KMS-11 (cell line): ENCODE measurements at regions not wholly inside any gene's neighbourhood (a gene's known extent, or its start where the extent isn't known, plus 50 kb on each side); places are given as distances from the start of the nearest gene placed in this dataset.

Experiments
- H2AFZ ChIP-seq: fragments of 200-600 bp; sonication (generic); 2 replicates; pipeline ENCODE4 v1.6.1; 2016; ENCODE audit warnings: antibody characterized with exemption, mixed run types, low read depth
- H3K27ac ChIP-seq: fragments of 200-600 bp; sonication (generic); 2 replicates; pipeline ENCODE4 v1.6.1; 2016; ENCODE audit warnings: mild to moderate bottlenecking, mixed run types
- H3K27me3 ChIP-seq: fragments of 200-600 bp; sonication (generic); 2 replicates; pipeline ENCODE4 v1.6.1; 2017; ENCODE audit warnings: mild to moderate bottlenecking, low read depth, mixed run types, moderate library complexity; ENCODE audit not compliant: insufficient read depth
- H3K36me3 ChIP-seq: fragments of 200-600 bp; sonication (generic); 2 replicates; pipeline ENCODE4 v1.6.1; 2017; ENCODE audit warnings: mild to moderate bottlenecking, mixed run types; ENCODE audit not compliant: insufficient read depth
- H3K4me1 ChIP-seq: fragments of 200-600 bp; sonication (generic); 2 replicates; pipeline ENCODE4 v1.6.1; 2016; ENCODE audit warnings: mild to moderate bottlenecking, low read depth, mixed run types; ENCODE audit not compliant: poor library complexity, severe bottlenecking
- H3K4me2 ChIP-seq: fragments of 200-600 bp; sonication (generic); 2 replicates; pipeline ENCODE4 v1.7.0; 2016; ENCODE audit warnings: mild to moderate bottlenecking, mixed run types
- H3K4me3 ChIP-seq: fragments of 200-600 bp; sonication (generic); IDR thresholded peaks from 2 replicates; pipeline ENCODE4 v1.6.1; 2017; ENCODE audit warnings: low read depth, low read length, mixed read lengths; ENCODE audit not compliant: insufficient read depth
- H3K79me2 ChIP-seq: fragments of 200-600 bp; sonication (generic); 2 replicates; pipeline ENCODE4 v1.6.1; 2016; ENCODE audit warnings: low read depth, mixed run types; ENCODE audit not compliant: insufficient read depth
- H3K9ac ChIP-seq: fragments of 200-600 bp; sonication (generic); 2 replicates; pipeline ENCODE4 v1.6.1; 2016; ENCODE audit warnings: mild to moderate bottlenecking, mixed run types
- H4K20me1 ChIP-seq: fragments of 200-600 bp; sonication (generic); 2 replicates; pipeline ENCODE4 v1.6.1; 2016; ENCODE audit warnings: mild to moderate bottlenecking, mixed run types; ENCODE audit not compliant: insufficient read depth
- CTCF ChIP-seq: fragments of 200-600 bp; sonication (generic); conservative IDR thresholded peaks from 2 replicates; pipeline ENCODE4 v1.6.1; 2017; ENCODE audit warnings: low read depth, mild to moderate bottlenecking, antibody characterized with exemption, low read length, moderate library complexity, mixed read lengths

DNA sequence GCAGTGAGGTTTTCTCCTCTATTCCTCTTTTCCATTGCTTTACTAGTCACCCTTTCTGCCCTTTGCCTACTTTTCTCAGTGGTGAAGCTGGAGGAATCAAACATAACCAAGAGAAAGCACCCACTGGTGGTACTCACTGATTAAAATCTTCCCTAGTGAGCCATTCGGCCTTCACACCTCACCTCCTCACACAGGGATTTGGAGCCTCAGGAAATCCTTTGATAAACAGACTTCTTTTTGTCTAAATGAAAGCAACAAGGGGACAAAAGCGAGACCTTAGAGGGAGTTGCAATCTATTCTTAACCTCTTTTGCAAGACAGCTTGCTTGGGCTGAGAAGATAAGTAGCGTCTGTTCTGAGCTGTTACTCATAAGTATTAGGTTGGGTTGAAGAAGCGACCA, 572.6 kb downstream of the ZNF674 start:
- Histone ChIP-seq H3K79me2 (no peaks in the 10 kb centered on the region), H2AFZ (no peak overlapping the region), H3K27me3 (no peaks in the 10 kb centered on the region), H3K4me2 (no peak overlapping the region), H3K9ac (no peak overlapping the region), H3K27ac (no peak overlapping the region), H3K4me1 (no peaks in the 10 kb centered on the region), H3K36me3 (no peaks in the 10 kb centered on the region), H3K4me3 (no peak overlapping the region), H4K20me1 (no peaks in the 10 kb centered on the region)
- TF ChIP-seq CTCF = no peak

- H3K27me3 ChIP-seq = no peaks in the 10 kb centered on the region
- no peak overlapping the region for H2AFZ ChIP-seq
- H3K4me1 ChIP-seq = no peaks in the 10 kb centered on the region
- H4K20me1 ChIP-seq = no peaks in the 10 kb centered on the region
- no peaks in the 10 kb centered on the region for H3K79me2 ChIP-seq
- H3K36me3 ChIP-seq = no peaks in the 10 kb centered on the region
- no peak overlapping the region for H3K4me3 ChIP-seq
- no peak overlapping the region for H3K4me2 ChIP-seq
- no peak for TF ChIP-seq CTCF
- H3K9ac ChIP-seq = no peak overlapping the region
- no peak overlapping the region for H3K27ac ChIP-seq
These were observed 585.7 kb downstream of the ZNF674 start for GRCh38 chrX:45959567-45959966.

DNA sequence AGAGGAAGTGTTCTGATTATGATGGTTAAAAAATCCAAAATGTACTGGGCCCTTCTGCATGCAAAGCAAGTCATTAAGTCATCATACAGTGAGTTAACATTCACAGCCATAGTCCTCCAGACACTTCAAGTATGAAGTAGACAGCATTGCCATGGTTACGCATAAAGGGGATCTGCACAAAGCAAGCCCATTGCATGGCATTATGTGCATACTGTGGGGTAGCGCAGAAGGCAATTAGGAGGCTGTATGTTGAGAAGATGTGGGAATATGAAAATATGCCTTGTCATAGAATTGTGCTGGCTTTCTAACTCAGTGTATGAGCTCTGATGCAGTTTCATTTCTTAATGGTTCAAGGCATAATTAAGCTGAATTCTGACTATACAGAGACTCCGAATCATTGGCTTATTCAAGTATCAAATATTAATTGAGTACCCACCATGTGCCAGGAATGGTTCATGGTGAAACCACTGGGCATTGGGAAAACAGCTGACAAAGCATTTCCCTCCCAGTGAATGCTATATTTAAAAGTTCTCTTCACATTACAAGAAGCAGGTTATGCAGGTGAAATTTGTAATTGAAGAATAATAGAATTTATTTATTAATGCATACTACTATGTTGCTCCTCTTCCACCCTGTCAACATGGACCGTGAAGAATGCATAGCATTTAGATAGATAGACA, 588.9 kb downstream of the ZNF674 start:
- TF ChIP-seq CTCF = no peak

DNA sequence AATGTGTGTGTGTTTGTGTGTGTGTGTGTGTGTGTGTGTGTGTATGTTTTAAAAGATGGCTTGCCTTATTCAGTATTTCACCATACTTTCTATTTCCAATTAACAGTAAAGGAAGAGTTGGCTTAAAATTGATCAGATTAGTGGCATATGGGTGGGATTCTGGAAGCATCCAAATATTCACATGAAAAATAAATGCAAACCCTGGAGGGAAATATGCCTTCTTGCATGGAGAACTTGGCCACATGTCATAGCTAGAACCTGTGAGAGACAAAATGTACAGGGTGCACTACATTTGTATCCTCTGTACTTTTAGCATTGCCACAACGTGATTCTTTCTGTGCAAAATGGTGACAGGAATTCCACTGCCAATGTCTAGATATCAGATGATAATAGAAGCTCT, 589.6 kb downstream of the ZNF674 start:
- H3K4me3 ChIP-seq = no peak overlapping the region
- H3K36me3 ChIP-seq = no peaks in the 10 kb centered on the region
- H3K27me3 ChIP-seq = no peaks in the 10 kb centered on the region
- no peaks in the 10 kb centered on the region for H3K4me1 ChIP-seq
- H3K27ac ChIP-seq = no peak overlapping the region
- TF ChIP-seq CTCF = no peak
- H3K9ac ChIP-seq = no peak overlapping the region
- H2AFZ ChIP-seq = no peak overlapping the region
- H4K20me1 ChIP-seq = no peaks in the 10 kb centered on the region
- H3K4me2 ChIP-seq = no peak overlapping the region
- no peaks in the 10 kb centered on the region for H3K79me2 ChIP-seq

More for the DNA sequence above, 588.9 kb downstream of the ZNF674 start:
- Histone ChIP-seq H3K4me1 (no peaks in the 10 kb centered on the region), H3K4me3 (no peak overlapping the region), H3K4me2 (no peak overlapping the region), H3K27ac (no peak overlapping the region), H2AFZ (no peak overlapping the region), H3K79me2 (no peaks in the 10 kb centered on the region), H3K9ac (no peak overlapping the region), H4K20me1 (no peaks in the 10 kb centered on the region), H3K36me3 (no peaks in the 10 kb centered on the region), H3K27me3 (no peaks in the 10 kb centered on the region)
